ENCODE measurements at regions not wholly inside any gene's neighbourhood (a gene's known extent, or its start where the extent isn't known, plus 50 kb on each side); places are given as distances from the start of the nearest gene placed in this dataset.

- TF ChIP-seq POLR2A (IDR thresholded peaks at IDR 0.05; ENCODE audit: low read depth, low read length) (no peak), POLR2AphosphoS5 (IDR thresholded peaks at IDR 0.05; ENCODE audit: low read depth, low read length) (no peak)
These were observed 320.8 kb upstream of the NFE2L3 start for GRCh38 chr7:25831062-25831691.
